Erythroblast (primary cell): ENCODE measurements at regions not wholly inside any gene's neighbourhood (a gene's known extent, or its start where the extent isn't known, plus 50 kb on each side); places are given as distances from the start of the nearest gene placed in this dataset.

Source experiments
- GATA1 ChIP-seq: IDR thresholded peaks from 2 replicates; pipeline ENCODE4 v1.6.1; 2011; ENCODE audit warnings: low read depth, mild to moderate bottlenecking, control low read depth, low read length, moderate library complexity
- POLR2A ChIP-seq: IDR thresholded peaks from 2 replicates; pipeline ENCODE4 v1.6.1; 2011; ENCODE audit warnings: mild to moderate bottlenecking, low read length

- TF ChIP-seq POLR2A: no peak
- no peak for TF ChIP-seq GATA1
Measured at GRCh38 chr12:113727651-113728061, 238.5 kb downstream of the RBM19 start.
